Left lobe of liver (tissue), 2 donors: ENCODE measurements at regions not wholly inside any gene's neighbourhood (a gene's known extent, or its start where the extent isn't known, plus 50 kb on each side); places are given as distances from the start of the nearest gene placed in this dataset.

Experiments used
- ATAC-seq: fragments of 200-7000 bp; cut with Tn5 transposase; one replicate; pipeline ENCODE4 v1.9.1; 2020; ENCODE audit warnings: mild to moderate bottlenecking, moderate library complexity
- DNase-seq: peaks from one replicate; pipeline ENCODE4 v3.0.0-alpha.2; 2020; ENCODE audit warnings: low spot score
- donor health status: DM: no; HTN: no; CAD: no; lungs with moderate emphysema.
- donor health status: DM: no; HTN: yes; CAD: no.

DNA sequence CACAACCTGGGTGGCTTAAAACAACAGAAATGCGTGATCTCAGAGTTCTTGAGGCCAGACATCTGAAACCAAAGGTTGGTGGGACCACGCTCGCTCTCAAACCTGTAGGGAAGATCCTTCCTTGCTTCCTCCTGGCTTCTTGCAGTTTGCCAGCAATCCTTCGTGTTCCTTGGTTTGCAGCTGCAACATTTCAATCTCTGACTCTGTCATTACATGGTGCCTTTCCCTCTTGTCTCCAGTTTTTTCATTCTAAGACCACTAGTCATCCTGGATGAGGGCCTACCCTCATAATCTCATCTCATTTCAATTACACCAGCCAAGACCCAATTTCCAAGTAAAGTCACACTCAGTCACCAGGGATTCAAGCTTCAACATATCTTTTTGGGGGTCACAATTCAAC is 388.0 kb downstream of the GPM6A start:
- ATAC-seq (no peak), DNase-seq (no peak)

DNA sequence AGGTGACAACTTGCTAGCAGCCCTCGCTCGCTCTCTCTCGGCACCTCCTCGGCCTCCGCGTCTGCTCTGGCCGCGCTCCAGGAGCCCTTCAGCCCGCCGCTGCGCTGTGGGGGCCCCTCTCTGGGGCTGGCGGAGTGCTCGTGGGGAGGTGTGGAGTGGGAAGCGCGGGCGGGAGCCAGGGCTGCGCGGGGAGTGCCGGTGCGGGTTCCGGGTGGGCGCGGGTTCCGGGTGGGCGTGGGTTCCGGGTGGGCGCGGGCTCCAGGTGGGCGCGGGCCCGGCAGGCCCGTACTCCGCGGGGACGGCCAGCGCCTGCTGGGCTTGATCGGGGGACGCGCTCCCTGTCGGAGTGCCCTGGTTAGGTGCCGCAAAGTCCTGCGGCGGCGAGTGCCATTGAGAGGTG is 384.3 kb downstream of the GPM6A start:
- no peak for DNase-seq
- ATAC-seq: no peak

DNA sequence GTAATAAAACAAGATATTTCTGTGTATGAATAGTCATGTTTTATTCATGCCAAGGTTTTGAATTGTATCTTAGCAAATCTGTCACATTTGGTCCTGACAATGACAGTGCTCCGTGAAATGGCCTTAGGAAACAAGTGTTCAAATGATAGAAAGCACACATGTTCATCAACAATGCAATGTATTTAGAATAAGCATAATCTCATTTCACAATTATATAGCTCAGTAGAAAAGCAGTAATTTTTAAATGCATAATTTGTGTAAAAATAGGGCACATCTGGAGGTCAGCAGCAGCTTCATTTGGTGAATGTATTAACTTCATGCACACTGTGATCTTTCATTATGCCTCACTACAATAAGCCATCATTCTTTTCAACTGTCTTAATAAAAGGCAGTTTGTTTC is 380.4 kb downstream of the GPM6A start:
- ATAC-seq (no peak), DNase-seq (no peak)

DNA sequence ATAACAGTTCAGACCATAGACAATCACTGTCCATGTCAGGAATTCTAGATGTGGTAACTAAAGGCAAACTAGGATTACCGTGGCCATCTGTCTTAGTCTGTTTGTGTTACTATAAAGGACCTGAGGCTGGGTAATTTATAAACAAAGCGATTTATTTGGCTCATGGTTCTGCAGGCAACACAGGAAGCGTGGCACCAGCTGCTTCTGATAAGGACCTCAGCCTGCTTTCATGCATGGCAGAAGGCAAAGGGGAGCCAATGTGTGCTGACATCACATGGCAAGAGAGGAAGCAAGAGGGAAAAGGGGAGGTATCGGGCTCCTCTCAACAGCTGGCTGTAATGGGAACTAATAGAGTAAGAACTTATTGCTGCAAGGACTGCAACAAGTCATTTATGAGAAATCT is 376.7 kb downstream of the GPM6A start:
- DNase-seq: no peak
- ATAC-seq: no peak

DNA sequence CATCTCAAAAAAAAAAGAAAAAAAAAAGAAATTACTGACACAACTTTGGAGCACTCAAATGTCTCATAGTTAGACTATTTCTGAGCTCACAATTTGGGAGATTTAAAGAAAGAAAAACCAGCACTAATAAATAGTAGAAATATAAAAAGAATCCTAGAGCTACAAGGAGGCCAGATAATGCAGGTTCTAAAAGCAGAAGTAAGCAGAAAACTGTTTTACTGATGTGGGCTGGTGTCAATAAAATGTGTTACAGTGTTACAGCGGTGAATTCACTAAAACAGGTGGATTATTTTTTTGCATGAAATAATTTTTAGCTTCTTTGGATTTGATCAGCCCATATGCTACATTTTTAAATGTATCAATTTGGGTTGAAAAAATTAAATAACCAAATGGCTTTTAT is 375.9 kb downstream of the GPM6A start:
- ATAC-seq (no peak), DNase-seq (no peak)

DNA sequence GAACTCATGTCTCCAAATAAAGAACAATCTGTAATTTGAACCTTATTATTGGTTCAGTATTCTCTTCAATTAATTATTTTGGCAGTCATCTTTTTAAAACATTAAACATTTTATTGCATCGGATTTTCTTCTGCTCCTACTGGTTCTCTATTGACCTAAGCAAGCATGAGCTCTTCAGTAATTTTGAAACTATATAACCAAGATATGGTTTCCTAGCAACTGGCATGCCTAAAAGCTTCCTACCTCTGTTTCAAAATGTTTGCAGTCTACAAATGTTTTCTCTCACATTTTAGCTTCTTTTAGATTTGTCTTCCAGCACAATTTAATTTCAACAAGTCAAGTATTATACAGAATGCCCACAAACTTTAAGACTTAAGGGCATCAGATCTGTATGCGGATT is 371.3 kb downstream of the GPM6A start:
- ATAC-seq: no peak
- no peak for DNase-seq

DNA sequence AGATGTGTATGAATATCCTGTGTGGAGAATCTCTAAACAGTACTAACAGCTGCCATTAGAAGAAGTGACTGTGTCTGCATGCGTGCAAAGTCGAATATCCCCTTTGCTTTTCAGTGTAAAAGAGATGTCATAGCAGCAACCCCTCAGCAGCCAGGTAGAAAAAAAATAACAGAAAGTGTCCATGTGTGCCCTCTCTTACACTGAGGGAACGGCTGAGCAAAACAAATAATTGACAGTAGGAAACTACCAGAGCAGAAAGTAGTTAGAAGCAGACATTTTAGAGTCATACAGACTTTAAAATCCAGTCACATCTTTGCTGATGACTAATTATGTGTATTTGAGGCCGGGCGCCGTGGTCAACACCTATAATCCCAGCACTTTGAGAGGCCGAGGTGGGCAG is 370.8 kb downstream of the GPM6A start:
- ATAC-seq: no peak
- no peak for DNase-seq

DNA sequence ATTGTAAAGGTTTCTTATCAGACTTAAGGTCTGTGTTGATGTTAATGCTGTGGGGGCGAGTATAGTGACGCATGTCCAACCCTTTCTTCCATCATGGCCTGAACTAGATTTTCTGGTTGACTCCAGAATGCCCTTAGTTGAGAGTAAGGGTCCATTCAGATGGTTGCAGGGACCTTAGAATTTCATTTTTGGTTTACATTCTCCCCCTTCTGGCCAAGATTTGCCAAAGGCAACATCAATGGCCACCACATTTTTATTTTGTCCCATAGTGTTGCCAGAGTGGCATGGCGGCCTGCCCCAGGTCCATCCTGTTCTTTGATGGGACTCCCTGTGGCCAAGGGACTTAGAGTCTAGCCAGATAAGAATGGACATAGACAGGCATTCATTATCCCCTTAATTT is 368.5 kb downstream of the GPM6A start:
- ATAC-seq: no peak

DNA sequence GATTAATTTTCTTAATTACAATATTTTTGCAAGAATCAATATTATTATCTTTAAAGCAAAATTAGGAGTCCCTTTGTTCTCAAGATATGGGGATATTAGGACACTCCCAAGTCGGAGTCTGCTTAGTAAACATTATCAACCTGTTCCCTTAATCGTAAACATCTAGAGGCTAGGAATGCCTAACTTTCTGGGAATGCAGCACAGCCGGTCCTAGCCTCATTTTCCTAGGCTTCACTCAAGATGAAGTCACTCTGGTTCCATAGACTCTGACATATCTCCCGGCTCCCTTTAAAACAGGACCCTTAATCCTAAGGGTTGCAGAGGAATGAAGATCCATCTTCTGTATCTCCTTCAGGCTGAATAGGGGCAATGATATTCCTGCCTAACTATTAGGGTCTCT is 367.6 kb downstream of the GPM6A start:
- DNase-seq (no peak), ATAC-seq (no peak)

More for the DNA sequence above, 368.5 kb downstream of the GPM6A start:
- DNase-seq: no peak

DNA sequence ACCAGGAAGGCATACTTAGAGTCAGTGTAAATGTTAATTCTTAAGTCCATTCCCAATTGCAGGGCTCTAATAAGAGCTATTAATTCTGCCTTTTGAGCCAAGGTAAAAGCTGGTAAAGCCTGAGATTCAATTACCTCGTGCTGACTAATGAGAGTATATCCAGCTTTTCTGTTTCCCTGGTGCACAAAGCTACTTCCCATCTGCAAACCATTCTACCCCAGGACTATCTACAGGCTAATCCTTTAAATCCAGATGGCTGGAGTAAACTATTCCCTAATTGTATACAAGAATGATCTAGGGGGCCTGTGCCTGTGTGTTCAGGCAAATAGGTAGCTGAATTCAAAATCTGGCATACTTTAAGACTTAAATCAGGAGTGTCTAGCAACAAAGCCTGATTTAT is 365.0 kb downstream of the GPM6A start:
- ATAC-seq (no peak), DNase-seq (no peak)

DNA sequence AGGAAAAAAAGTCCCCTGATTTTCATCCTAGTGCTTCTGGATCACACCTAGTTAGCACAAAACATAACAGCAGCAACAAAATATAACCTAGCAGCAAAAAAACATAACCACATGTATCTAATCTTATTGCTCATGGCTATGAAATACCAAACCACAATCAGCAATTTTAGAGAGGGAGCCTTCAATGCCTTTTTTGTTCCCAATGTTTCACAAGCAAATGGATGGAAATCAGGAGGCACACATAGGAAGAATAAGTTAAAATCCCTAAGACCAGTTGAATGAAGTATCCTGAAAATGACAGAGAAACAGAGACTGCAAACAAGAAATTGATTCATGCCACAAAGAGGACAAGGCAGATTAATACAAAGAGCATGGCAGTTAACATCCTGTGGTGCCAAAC is 361.6 kb downstream of the GPM6A start:
- no peak for DNase-seq
- ATAC-seq: no peak

DNA sequence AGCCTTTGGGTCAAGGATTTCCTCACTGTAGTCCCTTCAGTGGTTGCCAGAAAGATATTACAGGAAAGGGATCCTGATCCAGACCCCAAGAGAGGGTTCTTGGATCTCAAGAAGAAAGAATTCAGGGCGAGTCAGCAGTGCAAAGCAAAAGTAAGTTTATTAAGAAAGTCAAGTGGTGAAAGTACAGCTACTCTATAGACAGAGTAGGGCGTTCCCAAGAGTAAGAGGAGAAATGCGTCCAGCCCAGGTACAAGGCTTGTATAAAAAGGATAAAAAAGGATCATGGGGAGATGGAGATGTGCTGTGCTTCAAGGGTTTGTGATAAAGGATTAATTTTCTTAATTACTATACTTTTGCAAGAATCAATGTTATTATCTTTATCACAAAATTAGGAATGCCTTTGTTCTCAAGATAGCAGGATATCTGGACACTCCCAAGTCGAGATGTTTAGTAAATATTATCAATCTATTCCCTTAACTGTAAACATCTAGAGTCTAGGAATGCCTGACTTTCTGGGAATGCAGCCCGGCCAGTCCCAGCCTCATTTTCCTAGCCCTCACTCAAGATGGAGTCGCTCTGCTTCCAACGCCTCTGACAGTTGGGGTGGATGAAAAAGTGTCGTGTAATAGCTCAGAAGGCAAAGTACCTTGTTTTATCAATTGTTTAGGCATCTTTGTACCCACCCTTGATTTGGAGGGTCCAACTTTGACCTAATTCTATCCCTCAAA is 360.7 kb downstream of the GPM6A start:
- ATAC-seq (no peak), DNase-seq (no peak)

DNA sequence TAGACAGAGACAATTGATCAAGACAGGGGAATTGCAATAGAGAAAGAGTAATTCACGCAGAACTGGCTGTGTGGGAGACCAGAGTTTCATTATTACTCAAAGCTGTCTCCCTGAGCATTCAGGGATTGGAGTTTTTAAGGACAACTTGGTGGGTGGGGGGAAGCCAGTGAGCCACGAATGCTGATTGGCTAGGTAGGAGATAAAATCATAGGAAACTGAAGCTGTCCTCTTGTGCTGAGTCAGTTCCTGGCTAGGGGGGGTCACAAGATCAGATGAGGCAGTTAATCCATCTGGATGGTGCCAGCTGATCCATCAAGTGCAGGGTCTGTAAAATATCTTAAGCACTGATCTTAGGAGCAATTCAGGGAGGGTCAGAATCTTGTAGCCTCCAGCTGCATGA is 358.6 kb downstream of the GPM6A start:
- ATAC-seq (no peak), DNase-seq (no peak)

DNA sequence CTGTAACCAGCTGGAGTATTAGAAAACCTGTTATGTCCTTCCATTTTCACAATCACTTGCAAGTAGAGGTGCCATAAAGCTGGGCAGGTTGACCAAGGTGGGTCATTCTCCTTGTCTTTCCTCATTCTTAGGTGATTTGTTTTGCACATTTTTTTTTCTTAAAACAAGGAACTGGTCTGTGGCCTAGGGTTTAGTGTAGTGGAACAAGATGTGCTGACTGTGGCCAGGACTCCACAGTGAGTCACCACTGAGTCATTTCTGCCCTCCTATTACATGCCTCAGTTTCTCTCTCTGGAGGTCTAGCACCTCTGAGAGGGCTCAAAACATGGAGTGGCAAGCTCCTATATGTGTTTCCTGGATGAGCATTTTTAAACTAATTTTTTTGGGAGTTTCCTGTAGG is 355.9 kb downstream of the GPM6A start:
- no peak for DNase-seq
- ATAC-seq: no peak

DNA sequence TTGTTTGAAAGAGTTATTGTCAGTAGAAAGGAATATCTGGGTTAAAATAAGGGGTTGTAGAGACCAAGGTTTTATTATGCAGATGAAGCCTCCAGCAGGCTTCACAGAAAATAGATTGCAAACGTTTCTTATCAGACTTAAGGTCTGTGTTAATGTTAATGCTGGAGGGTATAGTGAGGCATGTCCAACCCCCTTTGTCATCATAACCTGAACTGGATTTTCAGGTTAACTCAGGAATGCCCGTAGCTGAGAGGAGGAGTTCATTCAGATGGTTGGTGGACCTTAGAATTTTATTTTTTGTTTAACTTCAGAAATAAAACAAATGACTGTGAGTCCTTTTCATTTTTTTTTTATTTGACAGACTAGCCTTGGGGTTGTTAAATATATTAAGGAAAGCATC is 354.1 kb downstream of the GPM6A start:
- ATAC-seq (no peak), DNase-seq (no peak)

DNA sequence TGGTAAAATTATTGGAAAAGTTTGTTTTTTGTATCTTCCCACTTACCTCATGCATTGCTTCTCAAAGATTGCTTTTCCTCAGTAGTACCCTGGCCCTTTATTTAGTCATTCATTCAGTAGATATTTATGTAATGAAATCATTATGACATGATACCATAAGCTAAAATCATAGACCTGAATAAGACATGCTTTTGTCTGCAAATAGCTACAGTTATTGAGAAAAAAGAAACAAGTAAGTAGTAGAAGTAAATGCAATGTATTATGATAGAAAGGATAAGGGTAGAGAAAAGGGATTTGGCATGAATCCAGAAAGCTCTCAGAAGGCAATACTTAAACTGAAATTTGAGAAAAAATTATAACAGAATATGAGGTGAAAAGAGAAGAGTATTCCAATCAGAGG is 352.5 kb downstream of the GPM6A start:
- ATAC-seq (no peak), DNase-seq (no peak)

DNA sequence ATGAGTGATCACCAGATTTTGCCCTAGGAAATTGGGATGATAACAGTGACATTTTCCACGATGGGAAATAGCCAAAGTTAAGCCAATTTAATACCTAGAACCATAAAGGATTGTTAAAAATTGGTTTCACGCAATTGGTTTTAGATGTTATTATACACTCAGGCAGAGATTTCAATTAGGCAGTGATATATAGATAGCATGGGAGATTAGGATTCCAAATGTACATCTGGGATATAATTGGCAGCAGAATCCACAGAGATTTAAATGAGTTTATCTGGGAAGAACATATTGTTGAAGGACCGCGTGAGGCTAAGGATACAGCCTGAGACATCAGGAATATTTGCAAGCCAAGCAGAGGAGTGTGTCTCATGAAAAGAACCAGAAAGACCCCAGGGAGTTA is 351.6 kb downstream of the GPM6A start:
- ATAC-seq (no peak), DNase-seq (no peak)

DNA sequence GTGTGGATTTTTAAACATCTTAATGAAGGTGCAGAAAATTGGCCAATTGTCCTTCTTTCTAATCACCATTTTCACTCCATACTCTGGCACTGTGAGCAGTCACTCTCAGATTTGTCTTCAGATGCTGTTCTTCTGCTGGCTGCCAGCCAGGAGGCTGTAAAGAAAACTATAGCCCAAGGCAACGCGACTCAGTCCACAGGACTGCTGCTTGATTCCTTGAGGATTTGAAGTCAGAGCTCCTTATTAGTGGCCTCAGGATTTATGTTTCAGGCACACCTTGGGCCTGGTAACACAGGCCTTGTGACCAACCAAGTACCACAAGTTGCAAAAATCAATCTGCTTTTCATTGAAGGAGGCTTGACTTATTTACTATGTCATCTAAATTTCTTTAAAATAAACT is 342.6 kb downstream of the GPM6A start:
- ATAC-seq (no peak), DNase-seq (no peak)

DNA sequence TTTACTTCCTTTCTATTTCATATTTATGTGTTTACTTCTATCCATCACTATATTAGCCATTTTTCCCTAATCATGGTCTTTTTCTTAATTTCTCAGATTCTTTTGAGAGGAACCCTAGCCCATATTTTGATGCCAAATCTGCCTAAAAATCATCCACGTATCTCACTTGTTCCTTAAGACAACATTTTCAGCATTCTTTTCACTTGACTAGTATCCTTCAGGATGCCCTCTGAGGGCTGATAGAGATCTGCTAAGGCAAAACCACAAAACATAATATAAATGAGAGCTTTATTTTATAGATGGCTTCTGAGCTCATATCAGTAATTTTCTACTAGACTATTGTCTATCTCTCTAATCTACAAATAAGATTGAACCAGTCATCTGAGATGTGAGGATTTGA is 341.9 kb downstream of the GPM6A start:
- ATAC-seq (no peak), DNase-seq (no peak)

DNA sequence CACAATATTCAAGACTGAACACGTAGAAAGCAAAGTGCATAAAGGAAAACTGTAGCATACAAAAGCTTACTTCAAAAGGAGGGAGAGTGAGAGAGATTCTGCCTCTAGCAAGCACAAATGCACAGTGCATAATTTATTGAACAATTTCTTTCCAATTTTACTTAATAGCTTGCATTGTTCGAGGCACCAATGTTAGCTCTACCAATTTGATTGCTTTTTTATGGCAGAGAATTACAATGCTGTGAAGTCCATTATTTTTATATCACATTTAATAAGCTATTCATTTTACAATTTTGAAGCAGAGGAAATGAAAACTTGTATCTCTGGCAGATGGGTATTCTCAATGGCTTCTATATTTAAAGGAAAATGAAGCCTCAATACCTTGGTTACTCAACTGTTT is 331.7 kb downstream of the GPM6A start:
- ATAC-seq: no peak
- no peak for DNase-seq

DNA sequence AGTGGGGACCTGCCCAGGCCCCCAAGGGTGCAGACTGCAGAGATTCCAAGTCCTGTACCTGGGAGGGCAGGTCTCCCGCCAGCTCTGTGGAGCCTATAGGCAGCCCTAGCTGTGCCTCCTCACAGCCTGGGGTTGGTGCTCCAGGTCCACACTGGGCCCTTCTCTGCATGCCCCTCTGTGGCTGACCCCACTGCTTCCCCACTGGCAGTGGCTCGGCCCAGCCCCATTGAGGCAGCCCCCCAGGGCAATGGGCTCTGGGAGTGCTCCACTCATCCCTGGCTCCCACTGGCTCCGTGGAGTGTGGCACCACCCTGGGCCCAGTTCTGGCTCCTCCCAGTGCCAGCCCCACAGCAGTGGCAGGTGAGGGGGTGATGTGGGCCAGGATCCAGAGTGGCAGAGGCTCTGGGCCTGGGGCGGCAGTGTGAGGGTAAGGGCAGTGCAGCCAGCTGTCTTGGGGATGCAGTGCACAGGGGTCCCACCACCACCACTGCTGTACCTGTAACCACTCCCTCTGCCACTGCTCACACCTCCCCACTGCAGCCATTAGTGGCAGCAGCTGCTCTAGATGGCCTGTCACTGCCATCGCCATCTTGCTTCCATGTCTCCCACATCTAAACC is 312.2 kb downstream of the GPM6A start:
- no peak for ATAC-seq

DNA sequence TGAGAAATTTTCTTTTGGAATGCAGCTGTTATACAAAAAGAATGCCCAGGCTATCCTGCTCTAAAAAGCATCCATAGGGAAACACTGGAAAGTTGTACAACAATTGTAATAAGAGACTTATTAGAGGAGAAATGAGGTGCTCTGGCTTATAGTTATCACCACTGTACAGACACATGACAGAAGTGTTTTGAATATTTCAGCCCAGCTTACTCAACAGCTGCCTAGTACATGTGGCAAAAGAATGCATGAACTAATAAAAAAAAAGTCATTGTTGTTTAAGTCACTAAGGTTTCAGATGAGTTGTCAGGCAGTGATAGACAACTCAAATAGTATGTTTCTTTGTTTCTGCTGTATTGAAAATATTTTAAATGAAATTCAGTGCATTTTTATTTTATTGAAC is 307.7 kb downstream of the GPM6A start:
- DNase-seq: no peak
- no peak for ATAC-seq

More for the DNA sequence above, 312.2 kb downstream of the GPM6A start:
- DNase-seq: no peak

DNA sequence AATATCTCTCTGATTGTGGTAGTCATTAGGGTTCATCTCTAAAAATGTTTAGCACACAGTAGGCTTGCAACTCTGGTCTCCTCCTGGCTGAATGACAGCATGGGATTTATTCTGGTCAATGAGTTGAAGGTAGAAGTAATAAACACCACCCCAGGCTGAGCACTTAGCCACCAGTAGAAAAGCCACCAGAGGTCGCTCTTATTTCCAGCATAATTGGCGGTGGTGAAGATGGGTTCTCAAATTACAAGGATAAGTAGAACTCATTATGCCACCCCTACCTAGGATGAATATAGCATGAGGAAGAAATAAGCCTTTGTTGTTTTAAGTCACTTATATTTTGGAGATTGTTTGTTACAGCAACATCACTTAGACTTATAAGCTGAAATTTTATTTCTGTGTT is 302.7 kb downstream of the GPM6A start:
- ATAC-seq: peak; percentile 50
- no peak for DNase-seq
